Prostate gland (tissue), 2 donors: ENCODE measurements at regions not wholly inside any gene's neighbourhood (a gene's known extent, or its start where the extent isn't known, plus 50 kb on each side); places are given as distances from the start of the nearest gene placed in this dataset.

Source experiments
- CTCF ChIP-seq, 4 experiments: fragments of 200-600 bp in 2 of 4; fragments of 450-650 bp in 2 of 4; sonication (generic) in 2 of 4; IDR thresholded peaks; 1 replicate in 3 of 4; 2 replicates in 1 of 4; pipeline ENCODE4 v1.5.1; 2016 to 2019; ENCODE audit warnings: antibody characterized with exemption in 4 of 4, mild to moderate bottlenecking in 2 of 4, moderate library complexity in 2 of 4
- POLR2A ChIP-seq: fragments of 450-650 bp; IDR thresholded peaks from one replicate; pipeline ENCODE4 v1.6.1; 2016; ENCODE audit warnings: antibody characterized with exemption, mild to moderate bottlenecking
- POLR2AphosphoS5 ChIP-seq: sonication (generic); formaldehyde crosslinking; IDR thresholded peaks from one replicate; pipeline ENCODE4 v1.6.1; 2017; ENCODE audit warnings: antibody characterized with exemption

- TF ChIP-seq POLR2AphosphoS5 (no peak), POLR2A (no peak), CTCF (IDR thresholded peaks at IDR 0.05) (no peak)
Observed at GRCh38 chr2:42935692-42936671, 143.6 kb upstream of the HAAO start.
